ENCODE measurements at regions not wholly inside any gene's neighbourhood (a gene's known extent, or its start where the extent isn't known, plus 50 kb on each side); places are given as distances from the start of the nearest gene placed in this dataset.

DNA sequence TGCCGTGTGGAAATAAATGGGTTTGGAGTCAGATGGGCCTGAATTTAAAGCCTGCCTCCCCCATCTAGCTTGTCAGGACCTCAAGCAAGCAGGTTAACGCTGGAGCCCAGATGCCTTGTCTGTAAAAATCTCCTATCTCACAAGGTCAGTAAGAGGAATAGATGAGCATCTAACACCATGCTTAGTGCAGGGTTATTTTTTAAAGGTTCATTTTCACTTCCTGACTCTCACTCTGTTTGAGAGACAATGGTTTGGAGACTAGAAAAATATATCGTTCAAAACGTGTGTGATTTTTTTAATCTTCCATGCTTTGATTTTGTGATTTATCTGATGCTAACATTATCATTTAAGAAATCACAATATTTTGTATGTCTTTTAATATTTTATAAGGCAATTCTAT is 114.0 kb upstream of the TAB2 start (continued):
- TF ChIP-seq, protein P1, sequence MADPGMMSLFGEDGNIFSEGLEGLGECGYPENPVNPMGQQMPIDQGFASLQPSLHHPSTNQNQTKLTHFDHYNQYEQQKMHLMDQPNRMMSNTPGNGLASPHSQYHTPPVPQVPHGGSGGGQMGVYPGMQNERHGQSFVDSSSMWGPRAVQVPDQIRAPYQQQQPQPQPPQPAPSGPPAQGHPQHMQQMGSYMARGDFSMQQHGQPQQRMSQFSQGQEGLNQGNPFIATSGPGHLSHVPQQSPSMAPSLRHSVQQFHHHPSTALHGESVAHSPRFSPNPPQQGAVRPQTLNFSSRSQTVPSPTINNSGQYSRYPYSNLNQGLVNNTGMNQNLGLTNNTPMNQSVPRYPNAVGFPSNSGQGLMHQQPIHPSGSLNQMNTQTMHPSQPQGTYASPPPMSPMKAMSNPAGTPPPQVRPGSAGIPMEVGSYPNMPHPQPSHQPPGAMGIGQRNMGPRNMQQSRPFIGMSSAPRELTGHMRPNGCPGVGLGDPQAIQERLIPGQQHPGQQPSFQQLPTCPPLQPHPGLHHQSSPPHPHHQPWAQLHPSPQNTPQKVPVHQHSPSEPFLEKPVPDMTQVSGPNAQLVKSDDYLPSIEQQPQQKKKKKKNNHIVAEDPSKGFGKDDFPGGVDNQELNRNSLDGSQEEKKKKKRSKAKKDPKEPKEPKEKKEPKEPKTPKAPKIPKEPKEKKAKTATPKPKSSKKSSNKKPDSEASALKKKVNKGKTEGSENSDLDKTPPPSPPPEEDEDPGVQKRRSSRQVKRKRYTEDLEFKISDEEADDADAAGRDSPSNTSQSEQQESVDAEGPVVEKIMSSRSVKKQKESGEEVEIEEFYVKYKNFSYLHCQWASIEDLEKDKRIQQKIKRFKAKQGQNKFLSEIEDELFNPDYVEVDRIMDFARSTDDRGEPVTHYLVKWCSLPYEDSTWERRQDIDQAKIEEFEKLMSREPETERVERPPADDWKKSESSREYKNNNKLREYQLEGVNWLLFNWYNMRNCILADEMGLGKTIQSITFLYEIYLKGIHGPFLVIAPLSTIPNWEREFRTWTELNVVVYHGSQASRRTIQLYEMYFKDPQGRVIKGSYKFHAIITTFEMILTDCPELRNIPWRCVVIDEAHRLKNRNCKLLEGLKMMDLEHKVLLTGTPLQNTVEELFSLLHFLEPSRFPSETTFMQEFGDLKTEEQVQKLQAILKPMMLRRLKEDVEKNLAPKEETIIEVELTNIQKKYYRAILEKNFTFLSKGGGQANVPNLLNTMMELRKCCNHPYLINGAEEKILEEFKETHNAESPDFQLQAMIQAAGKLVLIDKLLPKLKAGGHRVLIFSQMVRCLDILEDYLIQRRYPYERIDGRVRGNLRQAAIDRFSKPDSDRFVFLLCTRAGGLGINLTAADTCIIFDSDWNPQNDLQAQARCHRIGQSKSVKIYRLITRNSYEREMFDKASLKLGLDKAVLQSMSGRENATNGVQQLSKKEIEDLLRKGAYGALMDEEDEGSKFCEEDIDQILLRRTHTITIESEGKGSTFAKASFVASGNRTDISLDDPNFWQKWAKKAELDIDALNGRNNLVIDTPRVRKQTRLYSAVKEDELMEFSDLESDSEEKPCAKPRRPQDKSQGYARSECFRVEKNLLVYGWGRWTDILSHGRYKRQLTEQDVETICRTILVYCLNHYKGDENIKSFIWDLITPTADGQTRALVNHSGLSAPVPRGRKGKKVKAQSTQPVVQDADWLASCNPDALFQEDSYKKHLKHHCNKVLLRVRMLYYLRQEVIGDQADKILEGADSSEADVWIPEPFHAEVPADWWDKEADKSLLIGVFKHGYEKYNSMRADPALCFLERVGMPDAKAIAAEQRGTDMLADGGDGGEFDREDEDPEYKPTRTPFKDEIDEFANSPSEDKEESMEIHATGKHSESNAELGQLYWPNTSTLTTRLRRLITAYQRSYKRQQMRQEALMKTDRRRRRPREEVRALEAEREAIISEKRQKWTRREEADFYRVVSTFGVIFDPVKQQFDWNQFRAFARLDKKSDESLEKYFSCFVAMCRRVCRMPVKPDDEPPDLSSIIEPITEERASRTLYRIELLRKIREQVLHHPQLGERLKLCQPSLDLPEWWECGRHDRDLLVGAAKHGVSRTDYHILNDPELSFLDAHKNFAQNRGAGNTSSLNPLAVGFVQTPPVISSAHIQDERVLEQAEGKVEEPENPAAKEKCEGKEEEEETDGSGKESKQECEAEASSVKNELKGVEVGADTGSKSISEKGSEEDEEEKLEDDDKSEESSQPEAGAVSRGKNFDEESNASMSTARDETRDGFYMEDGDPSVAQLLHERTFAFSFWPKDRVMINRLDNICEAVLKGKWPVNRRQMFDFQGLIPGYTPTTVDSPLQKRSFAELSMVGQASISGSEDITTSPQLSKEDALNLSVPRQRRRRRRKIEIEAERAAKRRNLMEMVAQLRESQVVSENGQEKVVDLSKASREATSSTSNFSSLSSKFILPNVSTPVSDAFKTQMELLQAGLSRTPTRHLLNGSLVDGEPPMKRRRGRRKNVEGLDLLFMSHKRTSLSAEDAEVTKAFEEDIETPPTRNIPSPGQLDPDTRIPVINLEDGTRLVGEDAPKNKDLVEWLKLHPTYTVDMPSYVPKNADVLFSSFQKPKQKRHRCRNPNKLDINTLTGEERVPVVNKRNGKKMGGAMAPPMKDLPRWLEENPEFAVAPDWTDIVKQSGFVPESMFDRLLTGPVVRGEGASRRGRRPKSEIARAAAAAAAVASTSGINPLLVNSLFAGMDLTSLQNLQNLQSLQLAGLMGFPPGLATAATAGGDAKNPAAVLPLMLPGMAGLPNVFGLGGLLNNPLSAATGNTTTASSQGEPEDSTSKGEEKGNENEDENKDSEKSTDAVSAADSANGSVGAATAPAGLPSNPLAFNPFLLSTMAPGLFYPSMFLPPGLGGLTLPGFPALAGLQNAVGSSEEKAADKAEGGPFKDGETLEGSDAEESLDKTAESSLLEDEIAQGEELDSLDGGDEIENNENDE (IDR thresholded peaks at IDR 0.05; ENCODE audit: insufficient replicate concordance, low read length) = no peak
- TF ChIP-seq, protein P2, sequence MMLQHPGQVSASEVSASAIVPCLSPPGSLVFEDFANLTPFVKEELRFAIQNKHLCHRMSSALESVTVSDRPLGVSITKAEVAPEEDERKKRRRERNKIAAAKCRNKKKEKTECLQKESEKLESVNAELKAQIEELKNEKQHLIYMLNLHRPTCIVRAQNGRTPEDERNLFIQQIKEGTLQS (IDR thresholded peaks at IDR 0.05; ENCODE audit: insufficient read depth, low read depth, low read length) = no peak
- TF ChIP-seq CHD2 (IDR thresholded peaks at IDR 0.05; ENCODE audit: low read length) (no peak), HDAC2 (IDR thresholded peaks at IDR 0.05; ENCODE audit: borderline replicate concordance in 1 of 2, low read depth in 2 of 2, low read length in 2 of 2) (no peak), SP1 (IDR thresholded peaks at IDR 0.05; ENCODE audit: low read depth, low read length) (no peak), PHF8 (conservative IDR thresholded peaks at IDR 0.05; ENCODE audit: low read depth, low read length) (no peak), SIN3A (conservative IDR thresholded peaks at IDR 0.05 in 1 of 2, IDR thresholded peaks at IDR 0.05 in 1 of 2; ENCODE audit: low read depth in 1 of 2, low read length in 2 of 2) (no peak), GABPA (IDR thresholded peaks at IDR 0.05; ENCODE audit: borderline replicate concordance, insufficient read depth, low read length) (no peak), BRCA1 (IDR thresholded peaks at IDR 0.05; ENCODE audit: low read depth, low read length) (no peak)
- TF ChIP-seq, protein P3, sequence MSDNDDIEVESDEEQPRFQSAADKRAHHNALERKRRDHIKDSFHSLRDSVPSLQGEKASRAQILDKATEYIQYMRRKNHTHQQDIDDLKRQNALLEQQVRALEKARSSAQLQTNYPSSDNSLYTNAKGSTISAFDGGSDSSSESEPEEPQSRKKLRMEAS (IDR thresholded peaks at IDR 0.05) = no peak

Data from H1 (cell line).